GM12864 (cell line): ENCODE measurements at regions not wholly inside any gene's neighbourhood (a gene's known extent, or its start where the extent isn't known, plus 50 kb on each side); places are given as distances from the start of the nearest gene placed in this dataset.

Source experiments
- DNase-seq: peaks from one replicate; pipeline ENCODE4 v3.0.0-alpha.2; 2011; ENCODE audit warnings: low read depth
- H3K4me3 ChIP-seq: 2 replicates; pipeline ENCODE4 v1.5.1; 2011; ENCODE audit warnings: mild to moderate bottlenecking, low read depth, low read length, control low read depth
- CTCF ChIP-seq: IDR thresholded peaks from 2 replicates; pipeline ENCODE4 v1.5.1; 2011; ENCODE audit warnings: low read depth, mild to moderate bottlenecking, moderate library complexity, low read length, control low read depth, inconsistent platforms; ENCODE audit errors: missing control alignments

GRCh38 chr1:13983393-13983792, 283.4 kb downstream of the PRDM2 start:
- TF ChIP-seq CTCF: no peak
- H3K4me3 ChIP-seq: no peak overlapping the region
- no peak for DNase-seq

- TF ChIP-seq CTCF: no peak
- no peak overlapping the region for H3K4me3 ChIP-seq
- no peak for DNase-seq
Observed at GRCh38 chr1:13990939-13991338, 291.0 kb downstream of the PRDM2 start.

GRCh38 chr1:13992489-13993285, 292.7 kb downstream of the PRDM2 start:
- H3K4me3 ChIP-seq: no peak overlapping the region
- DNase-seq: no peak
- no peak for TF ChIP-seq CTCF

- H3K4me3 ChIP-seq: no peak overlapping the region
- no peak for DNase-seq
- no peak for TF ChIP-seq CTCF
Observed at GRCh38 chr1:13994386-13994785, 294.4 kb downstream of the PRDM2 start.

- no peak for TF ChIP-seq CTCF
- no peak for DNase-seq
- H3K4me3 ChIP-seq: no peak overlapping the region
Observed at GRCh38 chr1:13996334-13996733, 296.3 kb downstream of the PRDM2 start.

- no peak overlapping the region for H3K4me3 ChIP-seq
Observed at GRCh38 chr1:14003552-14003951, 303.6 kb downstream of the PRDM2 start.

More at GRCh38 chr1:14003552-14003951, 303.6 kb downstream of the PRDM2 start:
- no peak for TF ChIP-seq CTCF
- DNase-seq: no peak
